ENCODE measurements at regions not wholly inside any gene's neighbourhood (a gene's known extent, or its start where the extent isn't known, plus 50 kb on each side); places are given as distances from the start of the nearest gene placed in this dataset.

- TF ChIP-seq CTCF (IDR thresholded peaks at IDR 0.05) (no peak), ZFX (IDR thresholded peaks at IDR 0.05; ENCODE audit: borderline replicate concordance) (no peak)
Observed at GRCh38 chr2:156038021-156038420, 294.5 kb downstream of the NR4A2 start.

DNA sequence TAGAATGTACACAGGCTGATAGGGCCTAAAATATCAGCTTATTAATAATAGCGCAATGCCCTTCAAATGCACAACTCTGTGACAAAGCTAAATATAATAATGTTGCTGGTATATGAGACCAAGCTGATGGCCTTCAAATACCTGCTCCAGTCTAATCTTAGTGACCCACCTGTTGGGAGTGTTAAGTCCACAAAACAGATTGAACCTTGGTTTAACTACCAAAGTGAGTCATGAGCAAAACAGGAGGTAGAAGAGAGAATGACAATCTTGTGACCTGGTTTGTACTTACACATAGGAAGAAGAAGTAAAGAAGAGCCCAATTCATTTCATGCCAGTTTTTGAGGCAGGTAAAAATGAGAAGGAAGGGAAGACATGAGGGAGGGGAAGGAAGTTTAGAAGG, 295.0 kb downstream of the NR4A2 start:
- no peak overlapping the region for H3K27ac ChIP-seq
- TF ChIP-seq CTCF (IDR thresholded peaks at IDR 0.05) (no peak), ZFX (IDR thresholded peaks at IDR 0.05; ENCODE audit: borderline replicate concordance) (no peak)

More at GRCh38 chr2:156038021-156038420, 294.5 kb downstream of the NR4A2 start:
- H3K27ac ChIP-seq = no peak overlapping the region

- TF ChIP-seq CTCF (IDR thresholded peaks at IDR 0.05) = no peak
- no peak for TF ChIP-seq ZFX (IDR thresholded peaks at IDR 0.05; ENCODE audit: borderline replicate concordance)
Observed at GRCh38 chr2:156031121-156031520, 301.4 kb downstream of the NR4A2 start.

GRCh38 chr2:156023229-156023869, 309.2 kb downstream of the NR4A2 start:
- TF ChIP-seq ZFX (IDR thresholded peaks at IDR 0.05; ENCODE audit: borderline replicate concordance) (no peak), CTCF (IDR thresholded peaks at IDR 0.05) (no peak)

More at GRCh38 chr2:156031121-156031520, 301.4 kb downstream of the NR4A2 start:
- H3K27ac ChIP-seq = no peak overlapping the region

DNA sequence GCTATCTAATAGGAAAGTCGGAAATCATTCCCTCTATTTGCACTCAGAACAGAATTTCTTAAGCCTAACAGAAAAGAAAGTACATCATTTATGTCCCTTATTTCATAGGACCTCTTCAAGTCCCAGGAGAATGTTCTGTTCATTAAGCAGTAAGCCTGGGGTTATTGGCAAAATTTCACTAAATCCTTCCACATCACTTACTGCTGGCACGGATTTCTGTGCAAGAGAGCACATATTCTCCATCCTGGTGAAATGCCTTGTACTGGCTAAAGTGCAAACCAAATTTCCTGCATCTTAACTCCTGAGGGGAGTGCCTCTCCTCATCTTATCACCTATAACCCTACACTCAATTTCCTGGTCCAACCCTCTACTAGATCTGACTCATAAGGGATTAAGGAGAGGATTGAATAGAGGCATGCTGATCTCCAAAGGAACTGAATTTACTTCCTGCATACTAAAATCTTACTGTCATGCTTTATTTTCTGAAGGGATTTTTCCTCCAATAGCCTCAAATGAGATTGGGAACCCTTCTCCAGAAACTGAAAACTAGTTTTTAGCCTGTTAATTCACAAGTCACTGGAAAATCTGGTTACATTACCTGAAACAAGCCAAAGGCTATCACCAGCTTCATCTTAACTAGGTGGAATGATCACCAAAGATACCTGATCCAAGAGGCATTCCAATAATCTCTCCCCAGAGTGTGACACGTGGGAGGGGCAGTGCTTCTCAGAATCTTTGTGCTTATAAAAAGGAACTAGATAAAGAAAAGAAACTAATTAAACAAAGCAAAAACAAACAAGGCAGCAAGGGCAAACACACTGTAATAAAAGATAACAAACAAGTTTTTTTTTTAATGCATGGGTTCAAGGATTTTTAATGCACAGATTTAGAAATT, 311.1 kb downstream of the NR4A2 start:
- TF ChIP-seq ZFX (IDR thresholded peaks at IDR 0.05; ENCODE audit: borderline replicate concordance) = no peak
- TF ChIP-seq CTCF (IDR thresholded peaks at IDR 0.05) = no peak
- H3K27ac ChIP-seq = peak overlapping the region; percentile 45

More at GRCh38 chr2:156023229-156023869, 309.2 kb downstream of the NR4A2 start:
- no peak overlapping the region for H3K27ac ChIP-seq

- H3K27ac ChIP-seq = no peak overlapping the region
- TF ChIP-seq ZFX (IDR thresholded peaks at IDR 0.05; ENCODE audit: borderline replicate concordance) (no peak), CTCF (IDR thresholded peaks at IDR 0.05) (no peak)
Observed at GRCh38 chr2:156019341-156019740, 313.2 kb downstream of the NR4A2 start.
